ENCODE measurements at regions not wholly inside any gene's neighbourhood (a gene's known extent, or its start where the extent isn't known, plus 50 kb on each side); places are given as distances from the start of the nearest gene placed in this dataset.

DNA sequence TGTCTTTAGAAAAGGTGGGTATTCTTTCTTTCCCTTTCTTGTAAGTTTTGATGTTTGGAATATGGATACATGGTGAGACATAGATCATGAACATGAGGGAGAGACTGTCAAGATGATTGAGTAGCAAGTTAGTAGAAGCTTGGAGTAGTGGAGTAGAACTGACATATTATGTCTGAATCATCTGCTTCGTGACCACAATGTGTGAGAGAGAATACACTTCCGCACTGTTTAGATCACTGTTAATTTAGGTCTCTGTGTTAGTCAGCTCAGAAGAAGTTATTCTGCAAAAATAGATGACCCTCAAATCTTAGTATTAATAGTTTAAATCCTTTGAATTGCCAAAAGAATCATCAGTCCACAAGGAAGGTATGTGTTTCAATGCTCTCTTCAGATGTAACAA, 151.0 kb downstream of the OXSM start:
- intact Hi-C loops (cut with micrococcal nuclease) = no loop called here
- Mint-ChIP-seq H3K4me3 (no peak overlapping the region), H3K27ac (no peak overlapping the region), H3K27me3 (no peaks in the 10 kb centered on the region), H3K36me3 (ENCODE audit: low read depth) (no peaks in the 10 kb centered on the region), H3K9me3 (no peaks in the 10 kb centered on the region), H3K4me1 (no peaks in the 10 kb centered on the region)
- no peak for DNase-seq

DNA sequence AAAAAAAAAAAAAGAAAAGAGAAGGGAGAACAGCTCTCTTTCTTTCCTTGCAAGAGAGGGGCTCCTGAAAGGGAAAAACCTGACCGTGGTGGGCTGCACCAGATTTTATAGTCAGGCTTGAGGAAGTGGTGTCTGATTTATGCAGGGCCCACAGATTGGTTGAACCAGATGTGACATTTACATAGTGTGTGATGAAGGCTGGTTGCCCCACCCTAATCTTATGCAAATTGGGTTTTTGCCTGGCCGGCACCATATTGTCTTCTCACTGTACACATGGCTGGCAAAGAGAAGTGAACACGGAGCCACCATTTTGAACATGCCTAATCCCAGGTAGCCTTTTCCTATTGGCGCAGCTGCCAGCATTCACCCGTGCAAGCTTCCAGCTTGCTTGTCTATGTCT, 154.4 kb downstream of the OXSM start:
- intact Hi-C loops (cut with micrococcal nuclease) = no loop called here

DNA sequence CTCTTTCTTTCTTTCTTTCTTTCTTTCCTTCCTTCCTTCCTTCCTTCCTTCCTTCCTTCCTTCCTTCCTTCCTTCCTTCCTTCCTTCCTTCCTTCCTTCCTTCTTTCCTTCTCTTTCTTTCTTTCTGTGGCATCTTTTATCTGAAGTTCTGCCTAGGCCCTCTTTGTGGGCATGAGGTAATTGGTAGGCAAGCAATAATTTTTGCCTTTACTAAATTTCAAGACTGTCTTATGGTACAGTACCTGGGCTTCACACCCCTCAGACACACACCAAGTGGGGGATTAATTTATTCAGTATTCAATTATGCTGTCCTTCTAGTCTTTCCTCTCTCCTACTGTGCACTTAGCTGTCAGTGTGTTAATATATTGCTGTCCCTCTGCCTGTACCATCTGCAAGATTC, 155.5 kb downstream of the OXSM start:
- no peaks in the 10 kb centered on the region for H3K36me3 Mint-ChIP-seq (ENCODE audit: low read depth)
- intact Hi-C loops (cut with micrococcal nuclease) = no loop called here
- H3K27me3 Mint-ChIP-seq = no peaks in the 10 kb centered on the region
- no peak overlapping the region for H3K4me3 Mint-ChIP-seq
- no peaks in the 10 kb centered on the region for H3K9me3 Mint-ChIP-seq
- no peak for DNase-seq
- H3K4me1 Mint-ChIP-seq = no peaks in the 10 kb centered on the region
- H3K27ac Mint-ChIP-seq = no peak overlapping the region

More for the DNA sequence above, 154.4 kb downstream of the OXSM start:
- Mint-ChIP-seq H3K4me1 (no peaks in the 10 kb centered on the region), H3K27me3 (no peaks in the 10 kb centered on the region), H3K9me3 (no peaks in the 10 kb centered on the region), H3K27ac (no peak overlapping the region), H3K4me3 (no peak overlapping the region), H3K36me3 (ENCODE audit: low read depth) (no peaks in the 10 kb centered on the region)
- no peak for DNase-seq

DNA sequence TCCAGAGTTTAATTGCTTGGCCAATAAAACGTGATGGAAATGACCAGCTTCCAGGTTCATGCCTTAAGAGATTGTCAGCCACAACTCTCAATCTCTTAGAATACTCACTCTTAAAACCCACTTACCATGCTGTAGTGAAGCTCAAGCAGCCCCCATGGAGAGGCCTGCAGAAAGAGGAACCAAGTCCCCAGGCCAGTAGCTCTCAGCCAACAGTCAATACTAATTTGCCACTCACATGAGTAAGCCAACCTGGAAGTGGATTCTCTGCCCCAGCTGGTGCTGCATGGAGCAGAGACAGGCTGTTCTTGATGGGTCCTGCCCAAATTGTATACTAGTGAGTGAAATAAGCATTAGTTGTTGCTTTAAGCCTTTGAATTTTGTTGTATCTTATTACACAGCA, 155.9 kb downstream of the OXSM start:
- no peaks in the 10 kb centered on the region for H3K36me3 Mint-ChIP-seq (ENCODE audit: low read depth)
- intact Hi-C loops (cut with micrococcal nuclease) = no loop called here
- no peaks in the 10 kb centered on the region for H3K4me1 Mint-ChIP-seq
- no peak for DNase-seq
- H3K27ac Mint-ChIP-seq = no peak overlapping the region
- no peak overlapping the region for H3K4me3 Mint-ChIP-seq
- no peaks in the 10 kb centered on the region for H3K9me3 Mint-ChIP-seq
- H3K27me3 Mint-ChIP-seq = no peaks in the 10 kb centered on the region

DNA sequence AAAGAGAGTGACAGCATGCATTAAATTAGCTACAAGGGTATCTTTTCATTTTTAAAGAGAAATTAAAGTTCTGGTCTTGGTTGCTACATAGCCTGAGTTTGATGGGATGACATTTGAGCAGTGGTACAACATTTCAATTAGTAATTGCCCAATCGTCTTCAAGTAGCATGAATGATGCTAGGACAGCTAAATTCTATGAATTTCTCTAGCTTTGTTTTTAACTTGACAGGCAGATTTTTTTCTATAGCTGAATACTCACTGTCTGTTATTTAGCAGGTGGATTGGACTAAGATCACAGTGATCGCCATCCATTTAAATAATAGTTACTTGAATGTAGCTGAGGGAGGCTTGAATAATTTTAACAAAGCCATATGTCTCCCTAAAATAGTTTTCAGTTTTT, 162.2 kb downstream of the OXSM start:
- Mint-ChIP-seq H3K36me3 (ENCODE audit: low read depth) (no peaks in the 10 kb centered on the region), H3K4me3 (no peak overlapping the region), H3K9me3 (no peaks in the 10 kb centered on the region), H3K4me1 (no peaks in the 10 kb centered on the region), H3K27ac (no peak overlapping the region), H3K27me3 (no peaks in the 10 kb centered on the region)
- no peak for DNase-seq
- intact Hi-C loops (cut with micrococcal nuclease) = no loop called here

DNA sequence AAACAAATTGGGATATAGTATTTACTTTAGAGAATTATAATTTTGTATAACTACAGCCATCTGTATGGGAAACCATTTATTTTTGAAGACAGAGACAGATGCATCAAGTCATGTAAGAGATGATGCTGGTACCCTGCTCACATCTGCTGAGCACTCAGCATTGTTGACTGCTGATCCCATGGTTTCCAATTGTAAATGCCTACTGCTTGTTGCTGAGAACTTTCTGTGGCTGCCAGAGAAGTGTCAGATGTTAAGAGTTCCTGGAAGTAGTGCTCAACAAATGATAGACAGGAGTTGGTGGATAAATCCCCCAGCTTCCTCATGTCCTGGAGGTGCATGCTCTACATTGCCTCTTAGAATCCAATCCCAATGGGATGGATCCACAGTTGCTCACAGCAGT, 167.1 kb downstream of the OXSM start:
- no peak for DNase-seq
- Mint-ChIP-seq H3K36me3 (ENCODE audit: low read depth) (no peaks in the 10 kb centered on the region), H3K4me3 (no peak overlapping the region)

DNA sequence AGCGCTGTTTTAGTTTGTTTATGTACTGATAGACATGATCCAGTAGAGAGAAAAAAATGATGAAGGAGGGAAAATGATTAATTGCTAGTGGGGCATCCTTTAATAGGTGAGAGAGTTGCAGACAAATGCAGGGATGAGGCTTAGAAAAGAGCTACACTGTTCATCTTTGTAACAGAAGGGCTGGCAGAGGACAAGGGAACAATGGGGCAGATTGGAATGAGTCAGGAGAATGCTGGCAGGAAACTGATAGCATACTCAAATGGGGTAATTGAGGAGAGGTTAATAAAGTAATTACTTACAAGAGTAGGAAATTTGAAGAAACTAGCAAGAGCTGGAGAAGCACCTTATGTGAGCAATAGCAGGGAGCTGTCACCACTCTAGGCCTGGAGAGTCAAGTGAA, 170.9 kb downstream of the OXSM start:
- Mint-ChIP-seq H3K9me3 (no peaks in the 10 kb centered on the region), H3K36me3 (ENCODE audit: low read depth) (no peaks in the 10 kb centered on the region), H3K4me3 (no peak overlapping the region), H3K27me3 (no peaks in the 10 kb centered on the region), H3K4me1 (no peaks in the 10 kb centered on the region), H3K27ac (no peak overlapping the region)
- intact Hi-C loops (cut with micrococcal nuclease) = no loop called here
- no peak for DNase-seq

More for the DNA sequence above, 167.1 kb downstream of the OXSM start:
- intact Hi-C loops (cut with micrococcal nuclease) = no loop called here
- no peaks in the 10 kb centered on the region for H3K9me3 Mint-ChIP-seq
- no peak overlapping the region for H3K27ac Mint-ChIP-seq
- no peaks in the 10 kb centered on the region for H3K4me1 Mint-ChIP-seq
- no peaks in the 10 kb centered on the region for H3K27me3 Mint-ChIP-seq

DNA sequence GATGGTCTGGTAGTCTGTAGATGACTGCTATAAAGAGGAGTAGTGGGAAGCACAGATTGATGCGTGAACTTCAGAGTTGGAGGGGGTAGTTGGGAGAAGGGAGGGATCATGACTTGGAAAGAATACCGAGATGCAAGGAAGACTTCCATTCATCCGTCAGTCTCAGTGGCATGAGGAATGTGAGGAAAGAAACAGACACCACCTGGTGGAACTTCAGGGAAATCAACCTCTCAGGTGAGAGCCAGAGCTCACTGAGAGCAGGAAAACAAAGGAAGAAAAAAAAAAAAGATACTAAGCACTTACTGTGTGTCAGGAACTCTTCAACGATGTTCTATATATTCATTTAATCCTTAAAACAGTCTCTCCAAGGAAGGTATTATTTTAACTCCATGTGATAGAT, 172.4 kb downstream of the OXSM start:
- intact Hi-C loops (cut with micrococcal nuclease) = no loop called here
- H3K27me3 Mint-ChIP-seq = no peaks in the 10 kb centered on the region
- H3K36me3 Mint-ChIP-seq (ENCODE audit: low read depth) = no peaks in the 10 kb centered on the region

DNA sequence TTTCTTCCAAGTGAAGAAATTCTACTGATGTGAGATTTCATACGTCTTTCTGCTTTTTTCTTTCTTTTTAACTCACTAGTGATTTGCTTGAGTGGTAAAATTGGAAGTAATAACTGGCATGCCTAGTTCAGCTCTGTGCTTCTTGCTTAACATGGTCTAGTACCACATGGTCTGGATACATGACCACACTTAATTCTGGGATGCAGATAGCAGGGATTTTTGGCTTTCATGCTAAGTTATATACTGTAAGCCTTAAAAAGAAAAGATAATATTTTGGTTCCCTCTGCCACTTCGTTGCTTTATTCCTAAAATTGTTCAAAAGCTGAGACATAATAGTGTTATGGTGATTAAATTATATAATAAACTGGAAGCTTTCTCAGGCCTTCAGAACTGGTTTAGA, 174.3 kb downstream of the OXSM start:
- intact Hi-C loops (cut with micrococcal nuclease) = no loop called here
- Mint-ChIP-seq H3K36me3 (ENCODE audit: low read depth) (no peaks in the 10 kb centered on the region), H3K27me3 (no peaks in the 10 kb centered on the region), H3K4me1 (no peaks in the 10 kb centered on the region), H3K27ac (no peak overlapping the region), H3K9me3 (no peaks in the 10 kb centered on the region), H3K4me3 (no peak overlapping the region)
- no peak for DNase-seq

More for the DNA sequence above, 172.4 kb downstream of the OXSM start:
- Mint-ChIP-seq H3K4me1 (no peaks in the 10 kb centered on the region), H3K27ac (no peak overlapping the region), H3K9me3 (no peaks in the 10 kb centered on the region), H3K4me3 (no peak overlapping the region)
- DNase-seq = no peak

DNA sequence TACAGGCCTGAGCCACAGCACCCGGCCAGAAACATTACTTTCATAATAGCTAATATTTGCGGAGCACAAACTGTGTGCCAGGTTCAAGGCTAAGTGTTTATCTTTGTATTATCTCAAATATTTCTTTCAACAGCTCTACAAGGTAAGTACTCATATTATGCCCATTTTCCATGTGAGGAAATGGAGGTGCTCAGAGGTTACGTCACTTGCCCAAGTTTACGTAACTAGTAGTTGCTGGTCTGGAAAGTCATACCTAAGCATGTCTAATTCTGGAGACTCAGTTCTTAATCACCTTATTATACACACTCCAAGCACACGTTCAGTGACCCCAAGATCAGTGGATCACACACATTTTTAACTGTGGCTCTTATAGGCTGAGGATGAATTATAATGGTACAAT, 177.5 kb downstream of the OXSM start:
- H3K27me3 Mint-ChIP-seq = no peaks in the 10 kb centered on the region
- no peak for DNase-seq
- no peaks in the 10 kb centered on the region for H3K9me3 Mint-ChIP-seq
- no peaks in the 10 kb centered on the region for H3K4me1 Mint-ChIP-seq
- H3K27ac Mint-ChIP-seq = no peak overlapping the region
- H3K4me3 Mint-ChIP-seq = no peak overlapping the region
- H3K36me3 Mint-ChIP-seq (ENCODE audit: low read depth) = no peaks in the 10 kb centered on the region
- intact Hi-C loops (cut with micrococcal nuclease) = no loop called here

DNA sequence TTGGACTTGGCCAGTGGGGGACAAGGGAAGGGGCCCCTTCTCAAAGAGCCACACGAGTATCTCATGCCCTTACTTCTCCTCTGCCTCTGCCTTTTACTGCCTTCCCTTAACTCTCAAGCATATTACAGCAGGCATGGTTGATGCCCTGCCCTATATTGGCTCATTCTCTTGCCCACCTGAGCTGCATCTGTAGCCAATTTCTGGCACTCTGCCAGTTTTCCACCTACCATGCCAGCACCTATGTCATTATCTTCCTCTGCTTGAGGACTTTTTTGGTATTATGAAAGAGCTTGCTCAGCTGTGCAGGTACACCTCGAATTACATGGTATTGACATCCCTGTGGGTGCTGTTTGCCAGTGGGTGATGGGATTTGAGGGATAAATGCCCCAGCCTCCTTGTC, 181.8 kb downstream of the OXSM start:
- Mint-ChIP-seq H3K27ac (no peak overlapping the region), H3K4me3 (no peak overlapping the region), H3K4me1 (no peaks in the 10 kb centered on the region), H3K27me3 (no peaks in the 10 kb centered on the region), H3K9me3 (no peaks in the 10 kb centered on the region), H3K36me3 (ENCODE audit: low read depth) (no peaks in the 10 kb centered on the region)
- intact Hi-C loops (cut with micrococcal nuclease) = no loop called here
- DNase-seq = no peak

DNA sequence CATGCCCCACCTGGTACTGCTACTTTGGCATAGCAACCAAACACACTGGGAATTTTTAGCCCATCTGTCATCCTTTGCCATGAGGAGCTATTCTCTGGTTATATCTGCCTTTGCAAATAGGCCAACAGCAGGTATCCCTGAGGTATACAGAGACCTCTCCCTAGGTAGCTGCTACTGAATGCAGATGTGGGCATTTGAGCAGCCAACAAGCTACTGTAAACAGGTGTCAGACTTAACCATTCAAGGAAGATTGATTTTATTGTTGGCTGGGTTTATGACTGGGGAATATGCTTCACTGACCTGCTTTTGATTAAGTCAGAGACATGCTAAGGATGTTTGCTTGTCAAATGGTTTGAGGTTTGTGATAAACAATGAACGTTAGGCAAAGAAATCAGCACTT, 183.2 kb downstream of the OXSM start:
- H3K4me3 Mint-ChIP-seq = no peak overlapping the region
- no peaks in the 10 kb centered on the region for H3K9me3 Mint-ChIP-seq
- H3K27ac Mint-ChIP-seq = no peak overlapping the region
- no peaks in the 10 kb centered on the region for H3K27me3 Mint-ChIP-seq
- DNase-seq = no peak
- intact Hi-C loops (cut with micrococcal nuclease) = no loop called here
- H3K4me1 Mint-ChIP-seq = no peaks in the 10 kb centered on the region
- H3K36me3 Mint-ChIP-seq (ENCODE audit: low read depth) = no peaks in the 10 kb centered on the region

DNA sequence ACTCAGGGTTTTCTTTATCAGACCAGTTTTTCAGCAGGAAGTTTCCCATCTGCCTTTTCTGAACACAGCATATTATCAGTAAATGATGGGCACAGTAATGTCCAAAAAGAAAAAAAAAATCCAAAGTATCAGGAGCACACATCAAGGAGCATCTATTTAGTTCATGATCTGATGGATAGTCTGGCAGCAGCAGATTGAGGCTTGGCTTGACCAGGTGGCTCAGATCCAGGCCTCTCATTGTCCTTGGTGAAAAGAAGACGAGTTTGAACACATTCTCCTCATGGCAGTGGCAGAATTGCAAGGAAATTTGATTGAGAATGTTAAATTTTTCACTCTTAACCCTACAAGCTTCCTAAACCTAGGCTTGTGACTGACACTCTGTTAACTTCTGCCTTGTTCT, 192.9 kb downstream of the OXSM start:
- no peak overlapping the region for H3K27ac Mint-ChIP-seq
- no peaks in the 10 kb centered on the region for H3K27me3 Mint-ChIP-seq
- no peaks in the 10 kb centered on the region for H3K36me3 Mint-ChIP-seq (ENCODE audit: low read depth)
- H3K9me3 Mint-ChIP-seq = peaks cover 3% of the 10 kb centered on the region
- H3K4me1 Mint-ChIP-seq = no peaks in the 10 kb centered on the region
- H3K4me3 Mint-ChIP-seq = no peak overlapping the region
- intact Hi-C loops (cut with micrococcal nuclease) = no loop called here
- no peak for DNase-seq

DNA sequence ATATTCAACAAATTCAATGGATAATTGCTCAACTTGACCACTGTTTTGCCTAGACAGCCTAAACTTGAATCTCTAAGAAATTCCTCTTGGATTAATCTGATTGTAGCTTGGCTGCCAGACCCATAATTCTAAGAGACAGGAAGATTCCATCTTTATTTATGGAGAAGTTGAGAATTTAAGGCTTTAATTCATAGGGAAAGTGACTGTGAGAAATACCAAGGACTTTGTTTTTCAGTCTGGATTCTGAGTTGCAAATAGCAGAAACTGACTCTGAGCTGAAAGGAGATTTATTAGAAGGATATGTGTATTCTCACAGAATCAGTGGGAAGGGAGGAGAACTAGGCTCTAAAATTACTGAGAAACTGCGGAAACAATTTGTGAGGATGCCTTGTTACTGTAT, 195.7 kb downstream of the OXSM start:
- Mint-ChIP-seq H3K9me3 (peaks cover 3% of the 10 kb centered on the region), H3K27me3 (no peaks in the 10 kb centered on the region), H3K4me3 (no peak overlapping the region), H3K36me3 (ENCODE audit: low read depth) (no peaks in the 10 kb centered on the region), H3K4me1 (no peaks in the 10 kb centered on the region), H3K27ac (no peak overlapping the region)
- DNase-seq = no peak
- intact Hi-C loops (cut with micrococcal nuclease) = no loop called here

DNA sequence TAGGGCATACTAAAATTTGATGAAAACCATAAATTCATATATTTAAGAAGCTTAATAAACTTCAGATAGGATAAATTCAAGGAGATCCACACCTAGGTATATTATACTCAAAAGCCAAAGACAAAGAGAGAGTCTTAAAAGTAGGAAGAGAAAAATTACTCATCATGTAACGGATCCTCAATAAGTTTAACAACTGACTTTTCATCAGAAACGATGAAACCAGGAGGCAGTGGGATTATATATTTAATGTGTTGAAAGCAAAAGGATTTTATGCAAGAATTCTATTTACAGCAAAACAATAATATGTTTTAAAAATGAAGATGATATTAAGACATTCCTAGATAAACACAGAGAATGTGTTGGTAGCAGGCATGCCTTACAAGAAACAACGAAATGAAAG, 202.7 kb downstream of the OXSM start:
- intact Hi-C loops (cut with micrococcal nuclease) = no loop called here
- Mint-ChIP-seq H3K9me3 (peaks cover 14% of the 10 kb centered on the region), H3K4me1 (no peaks in the 10 kb centered on the region), H3K27me3 (no peaks in the 10 kb centered on the region), H3K27ac (no peak overlapping the region), H3K36me3 (ENCODE audit: low read depth) (no peaks in the 10 kb centered on the region), H3K4me3 (no peak overlapping the region)
- no peak for DNase-seq

DNA sequence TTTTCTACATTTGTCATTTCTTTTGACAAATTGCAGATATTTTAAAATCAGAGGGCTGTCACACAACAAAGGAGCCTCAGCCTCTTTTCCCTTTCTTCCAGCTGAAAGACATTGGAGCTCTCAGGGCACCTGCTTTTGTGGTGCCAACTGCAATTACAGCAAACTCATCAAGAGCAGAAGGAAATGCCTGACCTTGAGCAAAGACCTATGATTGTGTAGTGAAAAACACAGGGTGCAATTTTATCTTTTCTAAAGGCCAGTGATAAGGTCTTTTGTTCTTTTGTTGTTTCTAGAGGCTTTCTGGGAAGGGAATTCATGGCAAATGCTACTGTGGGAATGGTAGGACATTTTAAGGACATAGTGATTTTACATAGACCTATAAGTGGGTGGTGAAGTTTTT, 214.3 kb downstream of the OXSM start:
- H3K9me3 Mint-ChIP-seq = peaks cover 4% of the 10 kb centered on the region
- no peak overlapping the region for H3K27ac Mint-ChIP-seq
- no peak overlapping the region for H3K4me3 Mint-ChIP-seq
- DNase-seq = no peak
- H3K36me3 Mint-ChIP-seq (ENCODE audit: low read depth) = no peaks in the 10 kb centered on the region
- intact Hi-C loops (cut with micrococcal nuclease) = no loop called here
- H3K27me3 Mint-ChIP-seq = no peaks in the 10 kb centered on the region
- H3K4me1 Mint-ChIP-seq = no peaks in the 10 kb centered on the region
